AG08395 (cell line): ENCODE measurements at regions not wholly inside any gene's neighbourhood (a gene's known extent, or its start where the extent isn't known, plus 50 kb on each side); places are given as distances from the start of the nearest gene placed in this dataset.
"Not testable (repeated sequence)": the region's sequence is repeated elsewhere in the genome, so short reads cannot be mapped to it uniquely, and the experiment has no call there.

Experiments
- DNase-seq: peaks from one replicate; pipeline ENCODE4 v3.0.0; 2012; ENCODE audit warnings: mixed read lengths, low spot score

DNA sequence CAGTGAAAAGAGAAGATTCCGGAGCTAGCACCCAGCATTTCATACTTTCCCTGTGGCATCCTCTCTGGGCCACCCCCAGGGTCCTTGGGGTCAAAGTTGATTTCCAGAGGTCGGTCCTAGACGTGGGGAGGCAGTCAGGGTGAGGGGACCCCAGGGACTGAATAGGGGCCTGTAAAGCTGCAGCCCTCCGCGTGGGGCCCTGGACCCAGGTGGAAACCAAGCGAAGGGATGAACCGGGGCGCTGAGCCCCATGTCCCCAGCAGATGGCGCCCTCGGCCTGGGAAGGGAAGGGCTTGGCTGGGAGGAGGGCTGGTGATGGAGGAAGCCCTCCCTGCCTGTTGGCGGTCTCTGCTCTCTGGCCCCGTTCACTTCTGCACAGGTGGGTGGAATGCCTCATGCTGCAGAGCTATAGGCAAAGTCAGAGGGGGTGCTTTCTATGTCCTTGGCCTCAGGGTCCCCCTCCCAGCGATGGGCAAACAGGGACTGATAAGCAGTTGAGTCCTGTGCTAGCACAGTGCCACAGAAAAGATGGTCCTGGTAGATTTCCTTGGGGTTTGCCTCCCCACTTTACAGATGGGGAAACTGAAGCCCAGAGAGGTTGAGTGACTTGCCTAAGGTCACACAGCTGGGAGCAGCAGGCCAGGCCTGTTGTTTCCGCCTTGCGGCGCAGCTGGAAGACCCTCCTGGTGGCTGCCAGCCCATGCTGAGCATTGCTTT lies 163.4 kb upstream of the CIBAR2 start:
- peak; percentile 86 for DNase-seq

DNA sequence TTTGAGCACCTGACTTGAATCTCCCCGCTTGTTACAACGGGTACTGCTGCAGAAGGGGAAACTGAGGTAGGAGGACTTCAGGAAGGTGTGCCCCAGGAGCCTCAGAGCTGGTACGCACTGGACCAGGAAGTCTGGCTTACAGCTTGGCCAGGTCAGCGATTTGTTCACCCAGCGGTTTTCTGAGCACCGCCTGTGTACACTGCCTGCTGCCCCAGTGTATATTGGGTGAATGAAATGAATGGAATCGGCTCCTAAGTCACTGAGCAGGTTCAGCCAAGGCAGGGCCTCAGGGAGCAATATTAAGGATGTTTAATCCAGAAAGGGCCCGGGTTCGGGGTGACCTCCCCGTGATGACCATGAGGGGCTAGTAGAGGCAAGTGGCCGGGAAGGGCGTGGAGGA lies 164.0 kb upstream of the CIBAR2 start:
- no peak for DNase-seq

DNA sequence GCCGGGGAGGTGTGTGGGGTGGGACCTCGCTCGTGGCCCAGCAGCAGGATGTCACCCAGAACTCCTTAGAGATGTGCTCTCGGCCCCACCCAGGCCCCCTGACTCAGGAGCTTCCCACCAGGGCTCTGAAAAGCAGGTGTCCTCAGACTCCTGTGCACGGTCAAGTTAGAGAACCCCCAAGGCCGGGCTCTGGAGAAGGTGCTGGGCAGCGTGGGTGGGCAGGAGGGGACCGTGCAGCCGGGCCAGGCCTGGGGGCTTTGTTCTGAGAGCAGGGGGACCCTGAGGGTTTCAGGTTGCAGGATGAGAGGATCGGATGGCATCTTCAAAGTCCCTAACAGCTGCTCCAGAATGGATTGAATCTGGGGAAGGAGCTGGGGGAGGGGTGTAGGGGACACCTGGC lies 164.4 kb upstream of the CIBAR2 start:
- no peak for DNase-seq

DNA sequence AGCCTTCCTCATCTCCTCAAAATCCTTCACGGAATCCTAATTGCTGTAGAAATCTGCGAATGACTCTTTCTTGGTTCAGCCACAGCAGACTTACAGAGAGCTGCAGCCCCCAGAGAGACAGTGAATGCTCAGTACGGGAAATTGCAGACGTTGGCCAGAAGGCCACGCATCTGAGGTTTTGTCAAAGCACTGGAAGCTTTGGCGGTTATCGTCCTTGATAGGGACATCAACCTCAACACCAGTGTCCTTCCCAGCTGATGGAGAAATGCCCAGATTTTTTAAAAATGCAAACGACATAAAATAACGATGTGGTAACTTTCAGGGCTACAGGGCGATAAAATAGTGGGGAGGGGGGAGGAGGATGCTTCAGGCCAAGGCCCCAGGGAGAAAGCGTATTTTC lies 166.6 kb upstream of the CIBAR2 start:
- DNase-seq: no peak

DNA sequence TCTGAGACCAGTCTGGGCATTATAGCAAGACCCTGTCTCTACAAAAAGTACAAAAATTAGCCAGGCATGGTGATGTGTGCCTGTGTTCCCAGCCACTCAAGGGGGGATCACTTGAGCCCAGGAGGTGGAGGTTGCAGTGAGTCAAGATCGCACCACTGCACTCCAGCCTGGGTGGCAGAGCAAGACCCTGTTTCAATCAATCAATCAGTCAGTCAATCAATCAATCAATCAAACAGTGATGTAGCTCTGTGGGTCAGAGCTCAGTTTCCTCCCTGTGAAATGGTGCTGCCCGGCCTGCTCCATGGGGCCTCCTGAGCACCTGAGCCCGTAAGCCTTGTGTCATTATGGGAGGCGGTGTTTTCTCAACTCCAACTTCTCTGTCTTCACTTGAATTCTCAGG lies 167.1 kb upstream of the CIBAR2 start:
- DNase-seq: no peak

DNA sequence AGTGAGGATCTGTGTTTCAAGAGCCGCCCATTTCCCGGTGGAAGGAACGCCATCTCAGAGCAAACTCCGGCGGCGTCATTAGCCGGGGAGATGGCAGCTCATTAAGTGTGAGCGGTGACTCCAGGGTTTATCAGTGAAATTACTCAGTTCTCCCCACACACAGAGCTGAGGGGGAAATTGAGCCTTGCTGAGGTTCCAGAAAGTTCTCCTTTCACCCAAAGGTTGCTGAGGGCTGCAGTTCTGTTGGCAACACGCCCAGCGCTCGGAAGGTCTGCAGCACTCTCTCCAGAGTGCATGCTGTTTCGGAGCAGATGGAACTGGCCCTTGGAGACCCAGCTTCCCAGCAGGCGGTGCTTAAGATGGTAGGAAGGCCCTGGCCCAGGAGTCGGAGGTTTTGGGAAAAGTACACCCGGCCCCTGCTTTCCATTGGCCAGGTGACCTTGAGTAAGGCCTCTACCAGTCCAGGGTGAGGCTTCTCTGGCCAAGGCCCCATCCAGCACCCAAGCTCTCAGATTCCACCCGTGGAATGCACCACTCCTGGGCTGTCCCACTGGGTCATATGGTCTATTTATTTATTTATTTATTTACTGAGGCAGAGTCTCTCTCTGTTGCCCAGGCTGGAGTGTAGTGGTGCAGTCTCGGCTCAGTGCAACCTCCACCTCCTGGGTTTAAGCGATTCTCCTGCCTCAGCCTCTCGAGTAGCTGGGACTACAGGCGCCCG lies 167.7 kb upstream of the CIBAR2 start:
- DNase-seq: no peak

DNA sequence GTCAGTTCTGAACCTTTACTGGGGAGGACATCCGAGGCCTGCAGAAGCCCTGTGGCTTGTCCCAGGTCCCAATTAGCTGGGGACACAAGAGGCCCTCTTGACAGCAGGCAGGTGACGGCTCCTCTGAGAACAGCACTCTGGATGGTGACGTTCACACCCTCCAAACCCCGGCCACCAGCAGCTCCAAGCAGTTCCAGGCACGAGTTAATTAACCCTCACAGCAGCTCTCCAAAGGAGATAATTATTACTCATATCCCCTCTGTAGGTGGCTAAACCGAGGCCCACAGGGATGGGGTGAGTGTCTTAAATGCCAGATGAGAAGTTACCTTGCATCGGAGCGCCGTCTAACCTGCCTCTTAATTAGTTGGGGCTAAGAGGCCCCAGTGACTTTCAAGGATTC lies 168.9 kb upstream of the CIBAR2 start:
- DNase-seq: no peak

DNA sequence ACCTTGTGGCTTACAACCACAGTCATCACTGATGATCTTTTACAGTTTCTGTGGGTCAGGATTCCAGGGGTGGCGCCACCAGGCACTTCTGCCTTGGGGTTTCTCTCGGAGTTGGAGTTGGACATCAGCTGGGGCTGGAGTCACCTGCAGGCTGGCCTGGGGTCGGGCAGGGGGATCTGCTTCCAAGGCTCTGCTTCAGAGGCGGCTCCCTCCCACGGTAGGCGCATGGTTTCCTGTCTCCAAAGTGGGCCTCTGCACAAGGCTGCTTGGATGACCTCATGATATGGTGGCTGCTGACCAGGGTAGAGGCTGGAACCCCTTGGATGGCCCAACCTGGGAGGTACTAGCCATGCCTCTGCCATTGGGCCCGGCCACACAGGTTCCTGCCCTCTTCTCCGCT lies 170.6 kb upstream of the CIBAR2 start:
- no peak for DNase-seq

DNA sequence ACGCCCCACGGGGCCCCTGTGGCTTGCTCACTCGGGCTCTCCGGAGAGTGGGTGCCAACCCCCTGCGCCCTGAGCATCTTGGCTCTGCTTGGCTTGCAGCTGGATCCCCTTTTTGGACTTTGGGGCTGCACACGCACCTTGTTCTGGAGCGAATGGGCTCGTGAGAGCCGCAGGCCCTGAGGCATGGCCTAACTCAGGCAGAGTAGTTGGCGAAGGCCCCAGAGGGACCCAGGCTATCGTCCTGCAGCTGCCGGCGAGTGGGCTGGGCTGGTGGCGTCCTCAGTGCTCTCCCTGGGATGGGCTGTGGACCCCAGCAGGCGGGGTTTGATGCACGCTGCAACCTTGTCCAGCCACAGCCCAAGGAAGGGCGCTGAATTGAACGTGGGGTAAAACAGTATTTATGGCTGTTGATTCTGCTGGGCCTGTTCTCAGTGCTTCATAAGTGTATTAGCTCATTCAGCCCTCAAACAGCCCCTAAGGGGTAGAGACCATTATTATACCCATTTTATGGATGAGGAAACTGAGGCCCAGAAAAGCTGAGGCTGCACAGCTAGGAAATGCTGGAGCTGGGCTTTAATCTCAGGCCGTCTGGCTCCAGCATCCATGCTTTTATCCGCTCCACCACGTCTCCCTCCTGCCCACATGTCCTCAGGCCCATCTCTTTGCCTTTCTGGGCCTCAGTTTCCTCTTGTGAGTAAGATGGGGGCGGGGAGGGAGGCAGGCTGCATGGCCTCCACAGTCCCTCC lies 171.2 kb upstream of the CIBAR2 start:
- DNase-seq: no peak

DNA sequence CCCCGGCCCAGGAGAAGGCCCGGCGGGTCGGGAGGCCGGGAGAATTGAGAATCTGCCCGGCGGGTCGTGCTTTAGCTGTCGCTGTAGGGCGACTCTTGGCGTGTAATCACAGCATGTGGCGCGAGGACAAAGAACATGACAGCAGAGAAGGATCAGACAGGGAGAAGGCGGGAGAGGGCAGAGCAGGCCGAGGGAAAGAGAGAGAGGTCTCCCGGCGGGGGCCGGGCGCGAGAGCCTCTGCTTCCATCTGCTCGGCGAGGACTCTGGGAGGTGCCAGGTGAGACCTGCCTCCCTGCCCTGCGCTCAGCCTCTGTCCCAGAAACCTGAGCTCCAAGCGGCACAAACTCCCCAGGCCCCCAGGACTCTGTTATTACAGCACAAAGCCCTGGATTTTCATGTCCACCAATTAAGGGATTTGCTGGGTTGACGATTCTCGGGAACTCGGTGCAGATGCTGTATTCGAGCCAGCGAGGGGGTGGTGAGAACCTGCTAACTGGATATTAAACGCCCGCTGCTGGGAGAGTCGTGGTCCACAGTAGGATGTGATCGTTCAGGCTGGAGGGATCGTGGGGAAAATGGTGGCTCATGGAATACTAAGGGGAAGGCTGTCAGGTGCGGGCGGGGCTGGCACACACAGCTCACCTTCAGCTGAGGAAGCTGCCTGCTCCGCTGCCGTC lies 172.0 kb upstream of the CIBAR2 start:
- no peak for DNase-seq

DNA sequence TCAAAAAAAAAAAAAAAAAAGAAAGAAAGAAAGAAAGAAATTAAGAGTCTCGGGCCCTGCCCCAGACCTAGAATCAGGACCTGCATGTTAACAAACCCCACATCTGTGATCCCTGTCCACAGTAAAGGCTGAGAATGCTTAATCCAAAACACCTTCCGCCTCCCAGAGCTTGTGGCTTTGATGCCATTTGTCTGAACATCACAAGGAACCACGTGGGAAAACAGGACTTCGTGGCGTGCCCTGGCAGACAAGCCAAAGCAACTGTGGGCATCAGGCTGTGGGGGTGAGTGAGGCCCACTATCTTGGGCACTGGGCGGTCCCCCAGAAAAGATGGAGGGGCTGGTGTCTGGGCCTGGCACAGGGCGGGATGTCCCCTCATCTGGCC lies 173.4 kb upstream of the CIBAR2 start:
- peak; percentile 55 for DNase-seq

DNA sequence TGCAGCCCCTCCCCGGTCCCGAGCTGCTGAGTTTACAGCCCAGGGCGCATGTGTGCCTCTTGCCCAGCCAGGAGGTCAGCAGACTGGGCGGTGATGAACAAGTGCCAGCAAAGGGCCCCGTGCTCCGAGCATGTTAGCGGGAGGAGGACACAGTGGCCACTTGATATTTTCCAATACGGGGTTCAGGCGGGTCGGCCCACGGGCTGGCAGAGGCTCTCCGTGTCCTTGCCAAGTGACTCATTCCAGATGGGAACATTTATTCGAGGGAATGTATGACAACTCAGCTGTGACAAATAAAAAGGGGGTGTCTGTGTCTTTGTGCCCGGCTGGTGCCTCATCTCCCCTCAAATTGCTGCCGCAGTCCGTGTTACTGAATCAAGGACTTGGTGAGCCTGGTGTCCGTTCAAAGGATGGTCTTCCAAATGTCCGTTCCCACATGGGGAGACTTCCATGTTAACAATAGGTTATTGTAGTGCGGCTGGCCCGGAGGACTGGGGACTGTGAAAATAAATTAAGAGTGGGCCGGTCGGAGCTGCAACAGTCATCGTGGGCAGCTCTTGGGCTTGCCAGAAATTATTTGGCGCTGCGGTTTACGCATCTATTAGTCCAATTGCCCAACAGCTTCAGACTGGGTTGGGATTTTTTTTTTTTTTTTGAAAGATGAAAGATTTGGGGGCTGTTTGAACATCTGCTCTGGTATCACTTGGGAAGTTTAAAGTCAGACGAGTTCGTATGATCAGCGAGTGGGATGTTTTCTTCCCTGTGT lies 174.0 kb upstream of the CIBAR2 start:
- peak; percentile 89 for DNase-seq

DNA sequence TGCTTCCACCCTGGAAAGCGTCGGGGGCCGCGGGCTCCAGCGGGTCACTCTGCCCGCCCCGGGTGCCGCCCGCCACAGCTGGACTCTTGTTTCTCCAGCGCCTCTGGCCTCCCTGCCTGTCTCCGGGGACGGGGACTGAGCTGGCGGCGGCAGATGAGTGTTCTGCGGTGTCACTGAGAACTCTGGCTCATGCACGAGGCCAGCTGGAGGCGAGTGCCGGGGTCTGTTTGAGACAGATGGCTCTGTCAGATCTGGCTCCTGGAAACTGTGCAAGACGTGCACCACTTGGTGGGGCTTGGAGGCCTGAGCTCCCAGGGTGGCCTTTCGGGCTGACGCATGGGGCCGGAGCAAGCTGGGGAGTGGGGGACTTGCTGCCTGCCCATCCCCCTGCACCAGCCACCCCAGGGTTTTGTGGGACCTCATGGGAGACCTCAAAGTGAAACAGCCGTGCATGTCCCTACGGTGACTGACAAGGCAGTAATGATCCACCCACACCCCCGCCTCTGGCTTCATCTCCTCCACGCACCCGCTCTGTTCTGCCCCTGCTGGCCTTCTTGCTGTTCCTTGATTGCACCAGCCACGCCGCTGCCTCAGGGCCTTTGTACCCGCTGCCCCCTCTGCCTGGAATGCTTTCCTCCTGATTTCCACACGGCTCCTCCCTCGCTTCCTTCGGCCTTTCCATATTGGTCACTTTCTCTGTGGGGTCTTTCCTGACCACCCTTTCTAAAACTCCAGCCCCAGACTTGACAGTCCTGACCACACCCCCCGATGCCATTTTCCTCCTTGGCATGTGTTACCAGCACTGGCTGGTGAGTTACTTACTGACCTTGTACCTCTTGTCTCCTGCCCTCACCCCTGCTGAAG lies 174.9 kb upstream of the CIBAR2 start:
- DNase-seq: peak; percentile 57

DNA sequence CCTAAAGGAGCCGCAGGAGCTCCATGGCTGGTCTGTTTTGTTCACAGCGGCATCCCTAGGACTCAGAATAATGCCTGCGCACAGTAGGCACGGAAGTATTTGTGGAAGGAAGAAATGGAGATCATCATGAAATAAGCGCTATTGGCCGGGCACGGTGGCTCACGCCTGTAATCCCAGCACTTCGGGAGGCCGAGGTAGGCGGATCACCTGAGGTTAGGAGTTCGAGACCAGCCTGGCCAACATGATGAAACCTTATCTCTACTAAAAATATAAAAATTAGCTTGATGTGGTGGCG lies 175.5 kb upstream of the CIBAR2 start:
- not testable (repeated sequence) for DNase-seq

DNA sequence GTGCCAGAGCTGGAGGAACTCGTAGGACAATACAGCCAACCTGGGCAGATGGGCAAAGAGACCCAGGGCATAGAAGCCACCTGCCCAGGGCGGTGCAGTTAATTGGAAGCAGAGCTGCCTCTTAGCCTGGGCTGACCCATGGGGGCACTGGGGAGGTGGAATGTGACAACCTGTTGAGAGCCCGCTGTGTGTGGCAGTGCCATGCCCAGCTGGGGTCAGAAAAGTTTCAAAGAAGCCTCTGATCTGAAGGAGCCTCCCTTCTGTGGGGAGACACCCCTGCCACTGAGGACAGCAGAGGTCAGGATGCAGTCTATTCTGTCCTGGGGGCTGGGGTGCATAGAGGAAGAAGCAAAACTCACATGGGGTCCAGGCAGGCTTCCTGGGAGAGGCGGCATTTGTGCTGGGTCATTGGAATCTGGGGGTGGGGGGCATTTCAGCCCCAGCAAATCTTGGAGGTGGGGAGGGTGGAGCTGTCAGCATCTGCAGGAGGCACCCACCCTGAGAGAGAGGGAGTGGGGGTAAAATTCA lies 176.1 kb upstream of the CIBAR2 start:
- no peak for DNase-seq

DNA sequence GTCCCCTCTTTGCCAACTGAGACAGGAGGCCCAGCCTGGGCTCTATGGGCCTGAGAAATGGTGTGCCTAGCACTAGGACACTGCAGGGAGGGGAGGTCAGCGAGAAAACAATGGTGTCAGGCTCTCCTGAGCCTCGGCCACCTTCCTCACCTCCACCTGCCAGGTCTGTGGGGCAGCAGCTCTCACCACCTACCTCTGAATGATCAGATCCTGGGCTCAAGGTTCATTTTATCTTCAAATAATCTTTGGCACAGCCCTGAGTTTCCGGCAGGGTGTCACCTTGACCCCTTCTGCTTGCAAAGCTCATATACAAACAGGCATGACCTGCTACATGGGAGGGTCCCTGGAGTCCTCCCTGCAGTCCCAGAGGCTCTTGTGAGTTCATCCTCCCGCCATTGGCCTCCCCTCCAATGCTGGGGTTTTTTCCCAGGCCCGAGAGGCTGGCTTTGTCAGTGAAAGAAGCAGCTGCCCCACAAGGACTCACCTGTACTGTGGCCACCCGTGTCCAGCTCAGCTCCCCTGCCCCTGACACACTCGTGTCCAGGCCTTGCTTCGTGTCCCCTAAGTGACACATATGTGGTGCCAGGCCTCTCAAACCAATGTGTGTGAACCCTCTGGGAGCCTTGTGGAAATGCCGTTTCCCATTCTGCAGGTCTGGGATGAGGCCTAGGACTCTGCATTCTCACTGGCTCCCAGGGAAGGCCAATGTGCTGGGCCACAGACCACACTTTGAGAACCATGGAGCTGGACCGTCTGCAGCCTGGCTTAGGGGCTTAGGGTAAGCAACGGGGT lies 176.8 kb upstream of the CIBAR2 start:
- DNase-seq: no peak

DNA sequence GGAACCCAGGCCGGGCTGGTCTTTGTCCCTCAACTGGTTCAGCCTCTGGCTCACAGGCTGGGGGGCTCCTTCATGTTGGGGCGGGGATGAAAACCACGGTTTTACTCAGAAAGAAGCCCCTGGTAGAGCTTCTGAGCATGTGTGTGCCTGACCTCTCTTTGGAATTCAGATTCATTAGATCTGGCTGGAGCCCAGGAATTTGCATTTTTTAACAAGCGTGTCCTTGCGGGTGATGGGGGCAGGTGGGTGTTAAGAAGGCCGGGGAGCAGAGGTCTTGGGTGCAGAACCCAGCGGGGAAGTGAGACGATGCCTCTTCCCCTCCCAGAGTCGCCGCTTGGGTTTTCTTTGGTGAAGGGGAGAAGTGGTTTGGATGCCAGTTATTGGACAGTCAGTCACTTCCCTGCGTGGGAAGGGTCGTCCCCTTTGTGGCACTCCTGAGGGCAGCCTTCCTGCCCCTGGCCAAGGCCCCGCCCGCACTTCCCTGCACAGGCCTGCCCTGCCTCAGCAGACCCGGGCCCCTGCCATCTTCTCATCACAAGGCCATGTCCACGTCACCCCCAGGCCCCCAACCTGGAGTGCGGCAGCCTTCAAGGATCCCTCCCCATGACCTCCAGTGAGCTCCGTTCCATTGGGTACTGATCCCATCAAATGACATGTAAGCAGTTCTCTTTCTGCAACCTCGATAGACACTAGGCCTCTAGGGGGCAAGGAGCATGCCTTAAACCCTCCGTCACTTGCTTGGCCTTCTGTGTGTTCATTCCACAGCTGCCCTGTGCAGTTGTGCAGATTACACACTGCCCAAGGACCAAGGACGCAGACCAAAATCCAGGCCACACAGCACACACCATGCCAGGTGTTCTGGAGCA lies 177.7 kb upstream of the CIBAR2 start:
- no peak for DNase-seq

DNA sequence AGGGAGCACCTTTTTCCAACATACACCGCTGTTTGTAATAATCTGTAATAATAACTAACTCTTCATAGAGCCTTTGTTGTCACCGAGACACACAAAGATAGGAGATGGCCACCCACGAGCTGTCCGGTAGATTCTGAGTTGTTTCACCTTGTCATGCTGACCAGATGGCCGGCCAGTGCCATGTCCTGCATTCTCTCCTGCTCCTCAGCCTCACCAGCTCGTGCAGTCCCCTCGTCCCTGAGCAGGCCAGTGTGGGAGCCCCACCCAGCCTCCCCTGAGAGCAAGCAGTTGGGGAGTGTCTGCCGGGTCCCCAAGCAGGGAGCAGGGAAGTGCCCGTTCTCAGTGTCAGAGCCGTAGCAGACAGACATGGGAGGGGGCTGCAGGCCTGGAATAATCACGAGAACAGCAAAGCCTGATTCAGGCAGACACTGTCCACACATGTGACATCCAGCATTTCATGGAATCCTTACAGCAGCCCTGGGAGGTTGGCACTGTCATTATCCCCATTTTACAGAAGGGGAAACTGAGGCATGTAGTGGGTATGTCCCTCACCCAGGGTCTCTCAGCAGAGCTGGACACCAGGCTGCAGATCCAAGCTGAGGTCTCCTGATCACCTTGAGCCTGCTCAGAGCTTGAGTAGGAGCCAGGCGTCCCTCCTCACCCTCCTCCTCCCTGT lies 178.5 kb upstream of the CIBAR2 start:
- no peak for DNase-seq
